Stimulated activated CD4-positive, alpha-beta T cell treated with anti-CD3 and anti-CD28 coated beads, Interleukin-4, amount 100 ng/mL, for 48 hours (primary cell): ENCODE measurements at regions not wholly inside any gene's neighbourhood (a gene's known extent, or its start where the extent isn't known, plus 50 kb on each side); places are given as distances from the start of the nearest gene placed in this dataset.
"Not testable (repeated sequence)": the region's sequence is repeated elsewhere in the genome, so short reads cannot be mapped to it uniquely, and the experiment has no call there.

Experiments
- DNase-seq, 2 donors: peaks; one replicate each; pipeline ENCODE4 v3.0.0-alpha.2; 2020; ENCODE audit warnings: low read depth in 2 of 2

DNA sequence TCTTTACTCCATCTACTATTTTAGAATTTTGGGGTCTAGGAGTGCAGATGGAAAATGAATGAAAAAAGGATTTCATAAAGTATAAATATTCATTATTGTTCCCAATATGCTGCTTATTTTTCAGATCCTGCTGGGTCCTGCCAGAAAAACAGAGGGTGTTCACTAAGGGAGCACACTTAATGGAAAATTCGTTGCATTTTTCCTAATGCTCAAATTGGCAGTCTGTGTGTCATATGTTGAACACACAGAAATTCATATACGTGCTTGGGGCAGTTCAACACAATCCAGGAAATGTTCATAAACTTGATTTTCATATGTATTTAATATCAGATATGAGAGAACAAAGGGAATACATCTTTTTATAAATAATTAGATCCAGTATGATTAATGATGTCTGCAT, 1019.4 kb downstream of the EPHA7 start:
- DNase-seq: no peak

DNA sequence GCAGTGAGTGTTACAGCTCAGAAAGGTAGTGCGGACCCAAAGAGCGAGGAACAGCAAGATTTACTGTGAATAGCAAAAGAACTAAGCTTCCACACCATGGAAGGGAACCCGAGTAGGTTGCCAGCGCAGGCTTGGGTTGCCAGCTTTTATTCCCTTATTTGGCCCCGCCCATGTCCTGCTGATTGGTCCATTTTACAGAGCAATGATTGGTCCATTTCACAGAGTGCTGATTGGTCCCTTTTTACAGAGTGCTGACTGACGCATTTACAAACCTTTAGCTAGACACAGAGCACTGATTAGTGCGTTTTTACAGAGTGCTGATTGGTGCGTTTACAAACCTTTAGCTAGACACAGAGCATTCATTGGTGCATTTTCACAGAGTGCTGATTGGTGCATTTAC, 1030.7 kb downstream of the EPHA7 start:
- DNase-seq: not testable (repeated sequence)

DNA sequence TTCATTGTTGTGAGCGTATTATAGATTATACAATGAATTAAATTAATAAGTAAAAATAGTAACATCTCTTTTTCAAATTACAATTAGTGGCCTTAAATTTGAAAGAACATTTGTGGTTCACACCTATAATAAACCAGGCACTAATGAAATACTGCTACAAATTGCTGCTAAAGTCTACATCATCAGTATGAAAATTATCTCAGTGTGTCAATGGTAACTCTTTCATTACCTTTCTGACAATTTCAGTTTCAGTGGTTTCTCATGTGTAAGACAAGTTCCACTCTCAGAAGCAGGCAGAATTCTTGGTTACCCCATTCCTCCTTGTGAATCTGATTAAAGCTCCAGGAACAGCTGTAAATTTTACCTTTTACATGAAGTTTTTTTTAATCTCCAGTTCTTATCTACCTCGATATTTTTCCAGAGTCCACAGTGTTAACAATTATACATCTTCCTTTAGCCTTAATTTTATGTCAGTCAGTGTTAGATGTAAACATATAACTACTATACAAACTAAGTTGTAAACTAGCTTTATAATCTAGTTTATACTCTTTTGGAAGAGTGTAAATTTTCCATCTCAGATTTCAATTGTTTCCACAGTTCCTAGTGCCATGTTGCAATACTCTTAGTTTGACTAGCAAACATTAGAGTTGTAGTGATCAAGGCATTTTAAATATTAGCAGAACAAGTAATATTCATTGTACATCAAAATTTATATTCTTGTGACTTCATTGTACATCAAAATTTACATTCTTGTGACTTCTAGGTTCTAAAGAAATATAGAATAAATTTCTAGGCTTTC, 1038.4 kb downstream of the EPHA7 start:
- no peak for DNase-seq

DNA sequence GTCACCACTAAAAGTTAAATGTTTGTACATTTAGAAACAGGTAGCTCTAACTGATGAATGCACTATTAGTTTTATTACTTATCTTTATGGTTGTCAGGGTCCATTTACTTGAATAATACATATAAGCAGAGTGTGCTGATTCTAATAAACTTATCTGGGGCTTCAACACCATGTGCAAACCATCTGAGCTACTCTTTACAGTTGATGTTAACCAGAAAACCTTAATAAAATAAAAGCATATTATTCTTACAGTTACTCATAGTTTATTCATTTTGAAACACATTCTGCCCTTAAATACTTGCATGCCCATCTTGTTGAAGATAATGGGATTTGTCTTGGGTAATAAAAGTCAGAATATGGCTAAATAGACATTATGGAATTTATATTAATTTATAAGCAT, 1042.2 kb downstream of the EPHA7 start:
- no peak for DNase-seq

DNA sequence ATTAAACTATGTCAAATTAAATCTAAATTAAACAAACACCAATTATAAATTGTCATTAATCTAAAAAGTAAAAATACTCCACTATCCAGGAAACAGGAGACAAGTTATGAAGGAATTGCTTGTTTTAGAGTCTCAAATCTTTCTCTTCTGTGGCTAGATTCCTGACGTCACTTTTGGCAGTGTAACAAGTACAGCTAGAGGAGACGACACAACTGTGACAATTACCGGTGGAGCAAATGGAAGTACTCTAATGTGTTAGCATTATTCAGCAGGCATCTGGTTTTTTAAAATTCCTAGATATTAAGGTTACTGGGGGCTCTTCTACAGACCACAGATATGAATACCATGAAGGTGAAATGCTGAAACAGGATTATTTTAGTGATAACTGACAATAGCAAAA, 1042.7 kb downstream of the EPHA7 start:
- DNase-seq: no peak

DNA sequence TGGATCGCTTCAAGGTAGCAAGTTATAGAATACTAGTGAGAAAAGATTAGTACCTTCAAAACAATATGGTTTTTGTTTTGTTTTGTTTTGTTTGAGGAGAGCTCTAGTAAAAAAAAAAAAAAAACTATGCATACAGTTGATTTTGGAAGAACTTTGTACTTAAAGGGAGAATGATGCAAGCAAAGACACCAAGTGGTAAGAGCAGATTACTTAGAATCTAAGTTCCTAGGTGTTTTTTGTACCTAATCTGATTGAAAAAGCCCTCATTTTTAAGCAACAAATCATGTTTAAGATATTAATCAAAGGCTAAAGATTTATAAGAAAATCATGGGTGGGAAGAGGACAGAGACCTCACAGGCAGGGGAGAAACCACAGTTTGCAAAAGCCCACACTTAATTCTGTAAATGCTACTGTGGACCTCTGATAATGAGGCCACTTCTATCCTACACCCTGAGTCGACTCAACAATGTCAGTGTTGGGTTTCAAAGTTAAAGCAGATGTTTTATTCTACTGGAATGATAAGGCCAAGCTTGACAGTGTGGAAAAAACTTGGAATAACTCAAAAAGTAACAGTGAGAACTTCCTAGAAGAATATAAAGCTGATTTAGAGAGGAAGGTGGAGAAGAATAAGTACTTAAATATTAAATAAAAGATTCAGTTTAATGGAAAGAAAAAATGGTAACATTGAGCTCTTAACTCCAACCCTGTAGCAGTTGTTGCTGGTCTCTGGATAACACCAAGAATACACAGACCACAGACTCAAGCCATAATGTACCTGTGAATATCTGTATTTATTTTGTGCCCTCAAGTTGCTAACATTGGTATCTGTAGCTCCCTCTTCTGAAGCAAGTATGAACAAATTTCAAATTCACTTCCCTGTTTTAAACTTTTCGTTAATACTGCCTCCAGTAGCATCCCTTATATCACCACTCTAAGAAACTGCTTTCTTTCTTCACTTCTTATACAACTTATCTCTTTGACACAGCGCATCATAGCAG, 1047.8 kb downstream of the EPHA7 start:
- no peak for DNase-seq

DNA sequence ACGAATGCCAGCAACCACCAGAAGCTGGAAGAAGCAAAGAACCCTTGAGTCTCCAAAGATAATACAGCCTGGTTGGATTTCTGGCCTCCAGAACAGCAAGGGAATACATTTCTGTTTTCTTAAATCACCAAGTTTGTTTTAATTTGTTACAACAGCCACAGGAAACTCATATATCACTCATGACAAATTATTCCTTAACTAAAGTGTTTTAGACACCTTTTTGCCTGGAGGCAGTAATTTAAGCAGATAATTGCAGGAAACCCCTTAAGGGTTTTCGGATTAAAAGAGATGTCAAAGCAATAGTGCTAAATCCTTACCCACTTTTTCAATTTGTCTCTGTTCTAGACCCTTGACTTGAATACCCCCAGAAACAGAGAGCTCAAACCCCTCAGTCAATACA, 1050.0 kb downstream of the EPHA7 start:
- DNase-seq: no peak

DNA sequence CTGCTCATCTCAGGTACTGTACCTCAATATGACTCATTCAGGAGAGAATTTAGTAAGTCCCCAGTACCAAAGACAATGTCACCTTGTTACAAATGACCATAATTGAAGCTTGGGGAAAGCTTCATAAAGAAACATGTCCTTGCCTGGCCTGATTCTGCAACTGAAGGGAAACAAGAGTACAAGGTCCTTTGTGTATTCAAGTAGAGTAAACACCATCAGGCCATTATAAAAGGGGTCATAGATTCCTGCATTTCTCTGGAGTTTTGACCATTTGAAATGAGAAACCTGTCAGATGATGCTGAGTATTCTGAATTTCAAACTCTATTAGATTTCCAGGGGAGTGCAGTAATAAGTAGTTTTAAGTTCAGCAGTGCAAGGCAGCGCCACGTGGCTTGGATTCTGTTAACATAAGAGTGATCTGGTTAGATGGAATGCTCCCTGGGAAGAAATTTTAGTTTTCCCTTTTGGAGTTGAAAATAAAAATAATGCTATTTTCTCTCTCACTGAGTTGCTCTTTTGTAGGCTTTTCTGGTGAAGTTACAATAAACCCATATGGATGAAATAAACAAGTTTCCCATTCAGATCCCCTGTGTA, 1054.3 kb downstream of the EPHA7 start:
- no peak for DNase-seq

DNA sequence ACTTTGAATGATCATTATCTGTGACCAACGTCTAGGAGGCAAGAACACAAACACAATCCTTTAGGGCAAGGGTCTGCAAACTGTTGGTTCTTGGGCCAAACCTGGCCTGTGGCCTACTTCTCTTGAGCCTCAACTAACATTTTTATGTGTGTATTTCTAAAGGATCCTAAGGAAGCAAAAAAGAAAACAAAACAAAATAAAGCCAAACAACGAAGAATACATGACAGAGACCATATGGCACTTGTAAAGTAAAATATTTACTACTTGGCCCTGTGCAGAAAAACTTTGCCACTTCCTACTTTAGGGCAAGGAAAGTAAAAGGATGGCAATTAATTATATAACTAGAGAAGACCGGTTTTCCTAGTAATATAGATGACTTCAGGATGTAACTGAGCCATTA, 1056.2 kb downstream of the EPHA7 start:
- no peak for DNase-seq

DNA sequence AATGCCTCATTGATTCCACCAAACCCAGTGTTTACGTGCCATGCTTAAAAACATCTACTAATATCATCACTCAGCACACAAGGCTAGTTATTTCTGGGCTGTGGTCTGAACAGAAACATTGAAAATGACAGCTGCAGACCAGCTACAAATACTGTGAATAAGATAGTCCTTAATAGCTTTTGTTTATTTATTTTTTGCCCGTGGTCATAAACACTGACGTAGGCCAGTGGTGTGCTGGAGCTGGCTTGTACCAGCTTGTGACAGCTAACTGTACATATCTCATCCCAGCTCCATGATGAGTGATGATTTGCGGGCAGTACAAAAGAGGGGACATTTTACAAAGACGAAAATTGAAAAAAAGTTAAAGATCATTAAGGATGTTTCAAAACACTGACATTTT, 1057.0 kb downstream of the EPHA7 start:
- DNase-seq: no peak

DNA sequence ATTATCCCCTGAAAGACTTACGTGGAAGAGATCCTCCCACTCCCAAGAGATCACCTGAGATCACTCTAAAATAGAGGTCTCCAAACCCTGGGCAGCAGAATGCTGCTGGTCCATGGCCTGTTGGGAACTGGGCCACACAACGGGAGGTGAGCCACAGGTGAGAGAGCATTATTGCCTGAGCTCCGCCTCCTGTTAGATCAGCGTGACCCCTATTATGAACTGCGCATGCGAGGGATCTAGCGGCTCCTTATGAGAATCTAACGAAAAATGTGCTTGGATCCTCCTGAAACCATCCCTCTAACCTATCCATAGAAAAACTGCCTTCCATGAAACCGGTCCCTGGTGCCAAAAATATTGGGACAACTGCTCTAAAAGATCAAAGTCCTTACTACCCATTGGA, 1057.4 kb downstream of the EPHA7 start:
- no peak for DNase-seq

DNA sequence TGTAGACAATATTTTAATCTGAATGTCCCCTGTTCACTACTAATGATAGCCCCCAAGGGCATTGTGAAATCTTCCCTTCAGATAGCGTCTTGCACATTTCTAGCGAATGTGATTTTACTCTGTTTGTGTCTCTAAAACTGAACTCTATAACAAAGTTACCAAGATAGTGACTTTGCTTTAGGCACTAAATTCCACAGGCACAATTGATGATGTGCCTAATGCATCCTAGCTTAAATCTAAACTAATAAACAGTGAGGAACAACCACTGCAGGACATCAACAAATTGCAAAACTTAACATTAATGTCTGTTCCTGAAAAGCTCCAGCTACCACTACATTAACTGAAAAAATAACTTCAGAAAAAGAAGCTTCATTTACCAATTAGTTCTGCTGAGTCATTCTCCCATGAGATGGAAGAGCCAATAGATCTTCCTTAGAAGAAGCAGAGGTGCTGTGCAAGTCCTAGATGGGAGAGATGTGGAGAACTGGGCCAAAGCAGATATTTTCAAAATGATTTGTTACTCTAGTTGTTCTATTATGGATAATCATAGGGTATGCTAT, 1065.0 kb downstream of the EPHA7 start:
- no peak for DNase-seq

DNA sequence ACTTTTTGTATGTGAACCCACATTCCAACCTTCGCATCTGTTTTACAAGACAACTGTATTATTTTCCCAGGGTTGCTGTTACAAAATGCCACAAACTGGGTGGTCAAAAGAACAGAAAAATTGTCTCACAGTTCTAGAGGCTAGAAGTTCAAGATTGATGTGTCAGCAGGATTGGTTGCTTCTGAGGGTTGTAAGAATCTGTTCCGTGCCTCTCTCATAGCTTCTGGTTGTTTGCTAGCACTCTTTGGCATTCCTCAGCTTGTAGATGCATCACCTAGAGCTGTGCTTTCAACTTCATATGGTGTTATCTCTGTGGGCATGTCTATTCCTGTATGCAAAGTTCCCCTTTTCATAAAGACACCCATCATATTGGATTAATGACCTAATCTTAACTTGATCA, 1067.2 kb downstream of the EPHA7 start:
- no peak for DNase-seq

DNA sequence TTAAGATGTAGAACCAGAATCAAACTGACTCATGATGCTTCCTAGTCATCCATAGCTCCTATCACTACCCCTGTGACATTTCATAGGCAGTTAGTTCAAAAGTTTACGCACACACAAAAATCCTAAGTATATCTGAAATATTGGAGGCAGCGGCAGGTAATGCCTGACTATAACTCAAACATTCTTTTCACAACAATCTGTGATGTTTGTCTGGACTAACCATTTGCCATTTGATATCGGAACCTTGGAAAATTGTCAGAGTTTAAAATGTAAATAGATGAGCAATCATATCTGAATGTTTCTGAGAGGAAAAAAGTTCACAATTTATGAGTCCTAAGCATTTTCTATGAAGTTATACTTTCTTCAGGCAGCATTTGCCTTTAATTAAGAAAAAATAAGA, 1078.2 kb downstream of the EPHA7 start:
- DNase-seq: no peak

DNA sequence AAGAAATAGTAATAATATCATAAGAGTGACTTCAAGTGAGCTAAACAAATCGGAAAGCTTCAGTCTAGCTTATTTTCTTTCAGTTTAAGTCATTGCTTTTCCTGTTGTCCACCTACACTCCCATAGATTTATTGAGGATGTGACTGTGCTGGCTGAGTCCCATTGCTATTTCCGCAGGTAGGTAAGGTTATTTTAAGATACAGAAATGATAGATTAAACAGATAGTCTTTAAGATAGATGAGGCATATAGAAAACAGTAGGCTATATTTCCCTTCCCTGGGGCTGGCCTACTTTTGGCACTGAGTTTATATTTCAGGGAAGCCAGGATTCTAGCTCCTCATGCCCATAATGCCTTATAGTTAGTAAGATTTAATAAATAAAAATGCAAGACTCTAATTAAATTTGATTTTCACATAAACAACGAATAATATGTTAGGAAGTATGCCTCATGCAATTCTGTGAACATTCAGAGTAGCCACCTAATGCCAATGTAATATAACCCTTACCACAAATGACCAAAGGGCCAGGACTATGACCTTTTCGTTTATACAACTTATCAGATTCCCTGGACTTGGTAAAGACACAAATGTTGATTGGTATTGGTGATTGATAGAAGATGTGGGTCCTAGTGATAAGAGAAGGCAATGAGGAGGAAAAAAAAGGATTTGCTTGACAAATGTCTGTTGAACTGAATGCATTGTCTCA, 1079.3 kb downstream of the EPHA7 start:
- no peak for DNase-seq

DNA sequence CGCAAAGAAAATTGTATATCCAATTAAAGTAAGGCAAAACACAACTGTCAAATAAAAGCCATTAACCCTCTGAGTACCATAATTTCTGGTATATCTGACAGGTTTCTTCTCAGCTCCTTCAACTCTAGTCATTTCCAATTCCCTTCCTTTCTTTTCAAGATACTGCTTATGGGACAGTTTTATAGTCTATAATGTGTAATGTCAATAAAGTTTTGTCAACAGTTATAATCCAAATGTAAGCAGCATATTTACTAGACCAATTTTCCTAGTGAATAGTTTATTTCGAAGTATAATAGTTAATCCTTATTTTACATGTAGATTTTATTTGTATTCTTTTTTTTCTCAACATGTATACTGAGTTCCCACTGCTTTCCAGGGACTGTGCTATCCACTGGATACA, 1081.8 kb downstream of the EPHA7 start:
- no peak for DNase-seq

DNA sequence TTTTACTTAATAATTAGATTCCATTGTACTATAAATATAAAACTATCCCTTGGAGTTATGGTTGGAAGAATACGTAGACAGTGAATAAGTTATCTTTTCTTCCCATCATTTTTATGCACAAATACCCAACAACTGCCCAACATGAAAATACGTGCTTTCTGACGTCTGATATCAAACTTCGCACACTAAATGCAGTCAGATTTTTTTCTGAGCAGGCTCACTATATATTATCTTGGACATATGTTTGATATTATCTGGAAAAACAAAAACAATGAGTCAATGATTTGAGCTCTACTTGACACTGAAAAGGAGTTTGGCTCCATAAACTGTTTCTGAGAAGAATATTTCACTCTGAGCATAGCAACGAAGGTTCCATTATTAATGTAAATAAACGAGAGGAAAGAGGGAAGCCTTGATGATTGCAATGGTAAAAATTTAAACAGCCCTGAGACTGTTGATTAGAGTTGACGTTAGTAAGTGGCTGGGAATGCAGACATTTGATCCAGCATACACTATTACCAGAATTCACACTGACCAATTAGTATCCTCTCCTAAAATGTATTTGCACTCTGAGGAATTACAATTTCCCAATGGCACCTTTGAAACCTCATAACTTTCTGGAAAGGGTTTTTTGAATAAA, 1090.0 kb downstream of the EPHA7 start:
- no peak for DNase-seq

DNA sequence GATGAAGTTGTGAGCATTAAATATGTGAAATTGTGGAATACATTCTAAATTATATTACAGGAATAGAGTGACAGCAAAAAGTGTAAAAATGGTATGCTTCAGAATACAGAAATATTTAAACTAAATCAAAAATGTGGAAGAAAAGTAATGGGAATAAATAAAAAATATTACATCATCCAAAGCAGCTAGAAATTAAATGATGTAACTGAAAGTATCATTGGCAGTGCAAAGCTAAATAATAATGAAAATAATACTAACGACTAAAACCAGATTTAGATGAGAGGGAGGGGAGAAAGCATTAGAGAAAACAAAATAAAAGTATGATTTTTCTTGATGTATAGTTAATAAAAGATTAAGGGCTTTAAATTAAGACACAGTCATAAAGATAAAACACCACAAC, 1104.0 kb downstream of the EPHA7 start:
- DNase-seq: no peak

DNA sequence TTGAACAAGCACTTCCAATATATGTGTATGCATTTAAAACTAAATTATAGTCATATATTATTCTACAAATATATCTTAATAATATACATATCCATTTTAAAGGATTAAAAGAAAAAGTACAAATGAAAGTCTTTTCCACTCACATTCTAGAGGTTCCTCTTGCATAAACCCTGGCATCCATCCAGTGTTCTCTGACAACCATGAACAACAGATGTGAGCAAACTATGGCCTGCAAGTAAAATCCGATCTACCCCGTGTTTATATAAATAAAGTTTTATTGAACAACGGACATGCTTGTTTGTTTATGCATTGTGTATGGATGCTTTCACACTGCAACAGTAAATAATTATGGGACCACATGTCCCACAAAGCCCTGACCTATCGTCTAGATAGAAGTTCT, 1122.3 kb downstream of the EPHA7 start:
- no peak for DNase-seq

DNA sequence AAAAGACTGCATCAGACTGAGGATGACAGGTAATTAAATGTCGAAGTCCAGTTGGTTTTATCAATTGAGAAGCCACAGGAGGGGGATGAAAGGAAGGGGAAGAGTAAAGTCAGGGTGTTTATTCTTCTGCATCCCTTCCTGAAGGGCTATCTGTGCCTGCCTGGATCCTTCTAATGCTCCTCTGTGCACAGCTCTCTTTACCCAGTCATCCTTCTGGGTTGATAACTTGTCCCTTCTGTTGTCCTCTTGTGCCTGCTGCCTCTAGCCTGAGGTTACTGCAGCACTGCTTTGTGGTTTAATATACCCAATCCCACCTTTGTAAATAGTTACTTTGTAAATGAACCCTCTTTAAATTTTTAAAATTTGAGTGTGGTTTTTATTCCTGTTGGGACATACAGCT, 1127.3 kb downstream of the EPHA7 start:
- no peak for DNase-seq

DNA sequence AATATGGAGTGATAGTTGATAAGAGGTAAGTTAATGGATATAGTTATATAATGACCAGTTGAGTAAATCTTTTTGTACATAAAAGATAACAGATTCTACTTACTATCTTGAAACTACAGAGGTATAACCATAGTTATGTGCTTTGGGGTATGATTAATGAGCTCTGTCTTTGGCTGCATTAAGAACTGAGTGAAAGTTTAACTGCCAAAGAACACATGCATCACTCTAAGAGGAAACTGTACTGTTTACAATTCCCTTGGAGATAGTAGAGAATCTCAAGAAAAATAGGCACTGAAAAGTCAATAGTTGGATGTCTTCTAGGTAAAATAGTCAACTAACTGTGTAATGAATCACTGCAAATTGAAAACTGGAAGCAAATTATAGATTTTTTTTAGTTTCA, 1129.5 kb downstream of the EPHA7 start:
- DNase-seq: no peak
